SK-N-MC (cell line): ENCODE measurements at regions not wholly inside any gene's neighbourhood (a gene's known extent, or its start where the extent isn't known, plus 50 kb on each side); places are given as distances from the start of the nearest gene placed in this dataset.
"Not testable (repeated sequence)": the region's sequence is repeated elsewhere in the genome, so short reads cannot be mapped to it uniquely, and the experiment has no call there.

Source experiments
- DNase-seq: peaks from one replicate; pipeline ENCODE4 v3.0.0-alpha.2; 2011; ENCODE audit warnings: low read depth, low spot score
- H3K27ac ChIP-seq: fragments of 200-600 bp; sonication (generic); 2 replicates; pipeline ENCODE4 v1.5.1; 2016; ENCODE audit warnings: mixed run types
- H3K36me3 ChIP-seq: fragments of 200-600 bp; sonication (generic); 2 replicates; pipeline ENCODE4 v1.6.1; 2017; ENCODE audit warnings: antibody characterized with exemption, low read length, mixed read lengths; ENCODE audit not compliant: insufficient read depth
- H3K4me3 ChIP-seq: fragments of 200-600 bp; sonication (generic); 2 replicates; pipeline ENCODE4 v1.5.1; 2016
- H3K9ac ChIP-seq: fragments of 200-600 bp; sonication (generic); 2 replicates; pipeline ENCODE4 v1.8.0; 2017; ENCODE audit warnings: mixed run types, mixed read lengths; ENCODE audit not compliant: insufficient read length
- H3K9me3 ChIP-seq: fragments of 200-600 bp; sonication (generic); 2 replicates; pipeline ENCODE4 v1.6.1; 2017; ENCODE audit warnings: low read depth, mild to moderate bottlenecking, antibody characterized with exemption, low read length, moderate library complexity, mixed read lengths
- EZH2 ChIP-seq: fragments of 200-600 bp; sonication (generic); IDR thresholded peaks from one replicate; pipeline ENCODE4 v1.6.1; 2017; ENCODE audit warnings: antibody characterized with exemption
- FOXP2 ChIP-seq: optimal IDR thresholded peaks from 2 replicates; pipeline ENCODE3; 2011; ENCODE audit warnings: mild to moderate bottlenecking, moderate library complexity; ENCODE audit not compliant: insufficient read depth; ENCODE audit errors: extremely low read length, control extremely low read depth
- POLR2AphosphoS5 ChIP-seq: IDR thresholded peaks from 2 replicates; pipeline ENCODE4 v1.6.1; 2012; ENCODE audit warnings: mild to moderate bottlenecking, low read depth, low read length, borderline replicate concordance

DNA sequence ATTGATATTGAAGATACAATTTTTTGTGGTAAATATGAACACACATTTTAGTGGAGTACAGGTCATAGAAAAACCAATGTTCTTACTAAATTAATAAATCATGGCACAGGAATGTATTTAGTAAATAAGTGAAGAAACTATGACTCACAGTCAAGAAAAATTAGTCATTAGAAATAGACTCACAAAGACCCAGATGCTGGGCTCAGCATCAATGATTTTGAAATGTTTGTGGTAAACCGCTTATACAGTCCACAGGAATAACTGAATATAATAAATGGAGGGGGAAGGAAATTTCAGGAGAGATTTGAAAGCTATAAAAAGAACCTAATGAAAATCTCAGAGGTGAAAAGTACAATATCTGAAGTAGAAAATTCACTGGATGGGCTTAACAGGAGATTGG lies 138.3 kb upstream of the ADCY1 start:
- Histone ChIP-seq H3K9me3 (no peaks in the 10 kb centered on the region), H3K4me3 (no peak overlapping the region), H3K9ac (no peak overlapping the region), H3K36me3 (no peaks in the 10 kb centered on the region), H3K27ac (no peak overlapping the region)
- TF ChIP-seq POLR2AphosphoS5 (no peak), FOXP2 (no peak), EZH2 (no peak)
- no peak for DNase-seq

DNA sequence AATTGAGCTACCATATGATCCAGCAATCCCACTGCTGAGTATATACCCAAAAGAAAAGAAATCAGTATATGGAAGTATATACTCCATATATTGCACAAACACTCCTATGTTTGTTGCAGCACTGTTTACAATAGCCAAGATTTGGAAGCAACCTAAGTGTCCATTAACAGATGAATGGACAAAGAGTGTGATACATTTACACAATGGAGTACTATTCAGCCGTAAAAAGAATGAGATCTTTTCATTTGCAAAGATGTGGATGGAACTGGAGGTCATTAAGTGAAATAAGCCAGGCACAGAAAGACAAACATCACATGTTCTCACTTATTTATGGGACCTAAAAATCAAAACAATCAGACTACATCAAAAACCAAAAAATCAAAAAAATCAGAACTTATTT lies 133.4 kb upstream of the ADCY1 start:
- H3K27ac ChIP-seq, DNase-seq: not testable (repeated sequence)

DNA sequence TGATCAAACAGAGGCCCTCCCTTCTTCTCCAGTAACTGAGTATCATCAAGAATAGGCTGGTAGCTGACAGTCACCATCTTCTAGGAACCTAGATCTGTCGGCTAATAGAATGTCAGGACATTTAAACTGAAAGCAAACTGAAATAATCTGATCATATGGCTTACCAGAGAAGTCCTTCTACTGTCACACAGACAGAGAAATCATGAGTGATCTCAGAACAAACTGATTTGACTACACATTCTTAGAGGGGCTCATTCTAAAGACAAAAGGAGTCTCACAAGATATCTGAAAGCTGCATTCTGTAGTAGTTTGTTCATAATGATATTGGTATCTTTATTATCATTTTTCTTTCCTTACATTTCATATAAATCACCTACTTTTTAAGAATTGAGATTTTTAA lies 130.9 kb upstream of the ADCY1 start:
- Histone ChIP-seq H3K9me3 (no peaks in the 10 kb centered on the region), H3K36me3 (no peaks in the 10 kb centered on the region), H3K4me3 (no peak overlapping the region), H3K27ac (no peak overlapping the region), H3K9ac (no peak overlapping the region)
- no peak for DNase-seq
- no peak for TF ChIP-seq FOXP2
- TF ChIP-seq EZH2: no peak
- no peak for TF ChIP-seq POLR2AphosphoS5

More for the DNA sequence above, 133.4 kb upstream of the ADCY1 start:
- not testable (repeated sequence) for H3K4me3 ChIP-seq, H3K36me3 ChIP-seq, H3K9ac ChIP-seq, H3K9me3 ChIP-seq

DNA sequence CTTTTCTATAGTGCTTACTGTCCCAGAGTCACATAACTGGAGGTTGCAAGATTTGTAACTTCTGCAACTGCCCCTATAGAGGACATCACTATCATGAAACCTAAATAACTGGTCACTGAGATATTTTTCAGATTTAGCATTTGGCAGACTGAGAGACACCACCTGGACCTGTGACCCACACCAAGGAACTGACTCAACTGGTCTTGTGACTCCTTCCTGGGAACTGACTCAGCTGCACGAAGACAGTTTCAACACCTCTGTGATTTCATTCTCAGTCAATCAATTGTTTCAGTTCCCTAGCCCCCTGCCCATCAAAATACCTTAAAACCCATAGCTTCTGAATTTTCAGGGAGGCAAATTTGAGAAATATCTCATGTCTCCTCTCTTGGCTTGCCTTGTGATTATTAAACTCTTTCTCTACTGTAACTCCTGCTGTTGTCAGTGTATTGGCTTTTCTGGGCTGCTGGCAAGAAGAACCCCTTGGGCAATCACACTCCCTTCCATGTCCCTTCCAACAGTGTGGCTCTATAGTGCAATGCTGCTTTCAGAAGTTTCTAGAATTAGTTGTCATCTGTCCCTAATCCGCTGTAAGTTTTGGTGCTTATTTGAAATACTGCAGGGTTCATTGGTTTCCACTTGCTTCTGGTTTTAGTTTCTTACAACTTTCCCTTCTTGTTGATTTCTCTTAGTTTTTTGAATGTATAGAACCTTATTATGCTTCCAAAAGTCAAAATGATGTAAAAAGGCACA lies 127.8 kb upstream of the ADCY1 start:
- Histone ChIP-seq H3K4me3 (no peak overlapping the region), H3K9ac (no peak overlapping the region), H3K36me3 (no peaks in the 10 kb centered on the region), H3K27ac (no peak overlapping the region), H3K9me3 (no peaks in the 10 kb centered on the region)
- no peak for TF ChIP-seq EZH2
- no peak for DNase-seq

DNA sequence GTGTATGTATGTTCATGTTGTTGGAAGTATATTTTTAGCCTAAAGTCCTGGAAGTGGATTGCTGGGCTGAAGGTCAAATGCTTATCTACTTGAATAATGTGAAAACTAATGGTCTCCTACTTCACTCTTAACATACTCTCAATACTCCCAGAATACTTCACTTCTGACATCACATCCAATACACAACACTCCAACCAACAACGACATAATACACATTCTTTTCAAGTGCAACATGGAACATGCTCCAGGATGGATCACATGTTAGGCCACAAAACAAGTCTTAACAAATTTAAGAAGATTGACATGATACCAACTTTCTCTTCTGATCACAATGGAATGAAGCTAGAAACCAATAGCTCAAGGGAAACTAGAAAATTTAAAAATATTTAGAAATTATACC lies 126.9 kb upstream of the ADCY1 start:
- no peak overlapping the region for H3K4me3 ChIP-seq
- no peak for DNase-seq
- no peak overlapping the region for H3K9ac ChIP-seq
- TF ChIP-seq POLR2AphosphoS5: no peak
- no peak for TF ChIP-seq EZH2
- no peak for TF ChIP-seq FOXP2
- H3K9me3 ChIP-seq: no peaks in the 10 kb centered on the region
- H3K36me3 ChIP-seq: no peaks in the 10 kb centered on the region
- H3K27ac ChIP-seq: no peak overlapping the region

DNA sequence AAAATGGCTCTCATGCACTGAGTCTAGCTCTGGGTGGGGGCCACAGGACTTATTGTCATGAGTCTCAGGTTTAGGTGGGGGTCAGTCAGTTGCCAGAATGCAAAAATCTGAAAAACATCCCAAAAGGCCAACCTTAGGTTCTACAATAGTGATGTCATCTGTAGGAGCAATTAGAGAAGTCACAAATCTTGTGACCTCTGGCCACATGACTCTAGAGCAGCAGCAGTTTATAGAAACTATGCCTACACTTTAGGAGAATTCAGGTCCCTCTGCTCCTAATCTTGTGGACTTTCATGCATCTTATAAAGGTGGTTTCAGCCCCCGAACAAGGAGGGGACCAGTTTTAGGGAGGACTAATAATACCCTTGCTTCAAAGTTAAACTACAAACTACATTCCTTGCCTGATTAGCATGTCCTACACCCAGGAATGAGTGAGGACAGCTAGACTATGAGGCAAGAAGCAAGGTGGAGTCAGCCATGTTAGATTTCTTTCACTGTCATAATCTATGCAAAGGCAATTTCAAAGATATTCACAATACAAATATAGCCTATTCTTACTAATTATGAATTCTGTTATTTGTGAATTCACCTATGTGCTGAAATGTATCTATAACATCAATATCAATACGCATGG lies 123.5 kb upstream of the ADCY1 start:
- DNase-seq: no peak
- TF ChIP-seq EZH2 (no peak), POLR2AphosphoS5 (no peak), FOXP2 (no peak)
- Histone ChIP-seq H3K36me3 (no peaks in the 10 kb centered on the region), H3K27ac (no peak overlapping the region), H3K9me3 (no peaks in the 10 kb centered on the region), H3K4me3 (no peak overlapping the region), H3K9ac (no peak overlapping the region)

DNA sequence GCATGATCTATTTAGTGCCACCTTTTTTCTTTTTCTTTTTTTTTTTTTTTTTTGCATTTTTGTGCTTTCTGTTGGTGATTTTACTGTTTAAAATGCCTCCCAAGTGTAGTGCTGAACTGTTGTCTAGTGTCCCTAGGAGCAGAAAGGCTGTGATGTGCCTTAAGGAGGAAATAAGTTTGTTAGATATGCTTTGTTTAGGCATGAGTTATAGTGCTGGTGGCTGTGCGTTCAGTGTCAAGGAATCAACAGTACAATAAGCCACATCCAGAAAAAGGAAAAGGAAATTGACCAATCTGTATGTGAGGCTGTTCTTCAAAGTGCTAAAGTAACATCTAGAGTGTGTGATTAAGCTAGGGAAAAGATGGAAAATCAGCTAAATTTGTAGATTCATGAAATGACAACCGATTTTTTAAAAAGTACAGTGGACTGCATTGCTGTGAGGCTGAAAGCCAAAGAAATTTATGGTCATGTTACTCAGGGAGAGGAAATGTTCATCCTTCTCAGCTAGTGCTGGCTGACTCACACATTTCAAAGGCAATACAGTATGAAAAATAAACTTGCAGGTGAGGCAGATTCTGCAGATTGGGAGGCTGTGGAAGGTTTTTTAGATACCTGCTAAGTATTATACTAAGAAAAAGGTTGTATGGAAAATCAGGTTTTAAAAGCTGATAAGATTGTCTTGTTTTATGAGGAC lies 122.7 kb upstream of the ADCY1 start:
- DNase-seq: no peak
- Histone ChIP-seq H3K27ac (no peak overlapping the region), H3K4me3 (no peak overlapping the region), H3K9me3 (no peaks in the 10 kb centered on the region), H3K36me3 (no peaks in the 10 kb centered on the region), H3K9ac (no peak overlapping the region)
- TF ChIP-seq FOXP2 (no peak), EZH2 (no peak), POLR2AphosphoS5 (no peak)

DNA sequence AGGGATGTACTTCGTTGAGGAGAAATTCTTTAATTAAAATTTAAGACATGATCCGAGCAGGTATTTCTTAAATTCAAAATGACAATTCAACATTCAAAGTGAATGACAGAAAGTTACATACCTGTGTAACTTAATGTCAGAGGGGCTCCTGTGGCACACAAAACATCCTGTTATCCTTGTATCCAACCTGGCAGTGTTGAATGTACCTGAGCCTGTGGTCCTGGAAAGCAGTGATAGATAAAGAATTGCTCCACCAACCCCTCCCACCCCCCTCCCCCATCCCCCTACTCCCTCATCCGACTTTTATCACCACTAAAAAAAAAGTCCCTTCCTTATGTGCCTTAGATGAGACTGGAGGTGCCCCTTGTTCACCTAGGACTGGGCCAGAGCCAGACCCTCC lies 119.4 kb upstream of the ADCY1 start:
- Histone ChIP-seq H3K36me3 (no peaks in the 10 kb centered on the region), H3K9me3 (no peaks in the 10 kb centered on the region), H3K9ac (no peak overlapping the region), H3K27ac (no peak overlapping the region), H3K4me3 (no peak overlapping the region)
- TF ChIP-seq EZH2: no peak
- no peak for DNase-seq

DNA sequence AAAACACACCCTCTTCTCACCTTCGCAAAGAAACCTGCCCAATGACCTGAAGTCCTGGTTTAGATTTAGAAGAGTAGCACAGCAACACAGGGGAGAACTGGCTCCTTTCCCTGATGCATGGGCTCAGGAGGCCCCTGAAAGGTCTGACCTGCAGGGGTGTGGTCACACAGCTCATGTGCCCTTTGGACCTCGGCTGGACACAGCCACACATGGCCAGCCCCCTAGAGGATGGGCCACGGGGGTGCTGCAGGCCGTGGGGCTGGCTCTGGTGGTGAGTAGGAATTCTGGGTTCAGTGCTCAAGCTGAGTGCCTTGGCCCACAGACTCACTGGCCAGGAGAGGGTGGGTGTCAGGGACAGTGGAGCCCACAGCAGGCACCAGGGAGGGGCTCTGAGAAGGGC lies 118.5 kb upstream of the ADCY1 start:
- Histone ChIP-seq H3K27ac (no peak overlapping the region), H3K9ac (no peak overlapping the region), H3K9me3 (no peaks in the 10 kb centered on the region), H3K36me3 (no peaks in the 10 kb centered on the region), H3K4me3 (no peak overlapping the region)
- DNase-seq: no peak
- TF ChIP-seq POLR2AphosphoS5: no peak
- TF ChIP-seq EZH2: no peak
- no peak for TF ChIP-seq FOXP2
